Activated CD8-positive, alpha-beta memory T cell treated with anti-CD3 and anti-CD28 coated beads, Interleukin-2, amount 10 ng/mL, durations not matched to agents 7 days and 5 days (primary cell): ENCODE measurements at regions not wholly inside any gene's neighbourhood (a gene's known extent, or its start where the extent isn't known, plus 50 kb on each side); places are given as distances from the start of the nearest gene placed in this dataset.

Experiments
- ATAC-seq: fragments of 150-1000 bp; cut with Tn5 transposase; one replicate; pipeline ENCODE4 v1.10.0; 2021; ENCODE audit warnings: moderate library complexity
- CTCF ChIA-PET: fragments of 350-600 bp; sonication (Branson Sonifier 250); formaldehyde crosslinking; loops from one replicate; lab custom pipeline; 2021; ENCODE audit warnings: antibody characterized with exemption; lab: Charles Lee
- DNase-seq: peaks from one replicate; pipeline ENCODE4 v3.0.0-alpha.2; 2020
- H3K27ac Mint-ChIP-seq: one replicate; pipeline ENCODE4 v1.8.0; 2021; ENCODE audit warnings: mild to moderate bottlenecking, mixed read lengths
- H3K27me3 Mint-ChIP-seq: one replicate; pipeline ENCODE4 v1.8.0; 2021; ENCODE audit warnings: mixed read lengths
- H3K36me3 Mint-ChIP-seq: one replicate; pipeline ENCODE4 v1.8.0; 2021; ENCODE audit warnings: mild to moderate bottlenecking, mixed read lengths
- H3K4me1 Mint-ChIP-seq: one replicate; pipeline ENCODE4 v1.8.0; 2021; ENCODE audit warnings: mixed read lengths
- H3K4me3 Mint-ChIP-seq: one replicate; pipeline ENCODE4 v1.8.0; 2021; ENCODE audit warnings: mild to moderate bottlenecking, moderate library complexity, mixed read lengths
- H3K9me3 Mint-ChIP-seq: one replicate; pipeline ENCODE4 v1.8.0; 2022; ENCODE audit warnings: low read depth, mixed read lengths

DNA sequence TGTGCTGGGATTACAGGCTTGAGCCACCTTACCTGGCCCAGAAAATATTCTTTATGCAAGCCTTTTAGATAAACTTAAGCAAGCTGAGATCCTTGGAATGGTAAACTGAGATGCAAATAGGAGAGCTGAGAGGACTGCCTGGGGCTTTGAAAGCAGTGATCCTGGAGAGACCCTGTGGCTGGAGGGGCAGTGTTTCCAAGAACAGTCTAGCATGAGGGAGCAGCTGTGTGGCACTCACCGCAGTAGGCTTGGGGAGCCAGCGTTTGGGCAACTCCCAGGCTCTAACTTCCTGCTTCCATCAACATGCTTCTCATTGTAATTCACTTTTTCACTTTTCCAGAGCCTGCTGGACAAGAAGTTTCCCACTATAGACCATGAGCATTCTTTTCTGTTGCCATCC is 144.1 kb upstream of the CELF4 start:
- Mint-ChIP-seq H3K9me3 (no peaks in the 10 kb centered on the region), H3K36me3 (no peaks in the 10 kb centered on the region), H3K27ac (no peak overlapping the region), H3K27me3 (no peaks in the 10 kb centered on the region), H3K4me3 (no peak overlapping the region), H3K4me1 (no peaks in the 10 kb centered on the region)
- ATAC-seq (no peak), DNase-seq (no peak)
- CTCF ChIA-PET, result no interaction called here

DNA sequence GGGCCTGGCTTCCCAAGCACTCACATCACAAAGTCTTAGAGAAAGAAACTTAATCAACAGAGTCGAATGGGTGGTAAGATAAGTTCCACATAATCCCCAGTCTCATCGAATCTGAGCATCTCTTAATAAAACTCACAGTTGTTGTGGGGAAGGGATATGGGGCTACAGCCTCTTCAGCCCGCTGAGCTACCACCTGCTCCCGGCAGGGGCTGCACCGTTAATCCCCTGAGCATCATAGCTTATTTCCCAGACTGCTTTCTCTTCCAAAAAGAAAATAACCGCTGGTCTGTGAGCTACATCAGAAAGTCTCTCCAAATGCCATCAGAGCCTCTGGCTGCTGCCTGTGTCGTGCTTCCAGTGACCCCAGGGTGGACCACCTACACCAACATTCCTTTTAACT is 139.4 kb upstream of the CELF4 start:
- CTCF ChIA-PET, result no interaction called here
- Mint-ChIP-seq H3K4me3 (no peak overlapping the region), H3K27ac (no peak overlapping the region), H3K4me1 (no peaks in the 10 kb centered on the region), H3K36me3 (no peaks in the 10 kb centered on the region), H3K27me3 (no peaks in the 10 kb centered on the region), H3K9me3 (no peaks in the 10 kb centered on the region)
- no peak for ATAC-seq
- DNase-seq, result no peak

DNA sequence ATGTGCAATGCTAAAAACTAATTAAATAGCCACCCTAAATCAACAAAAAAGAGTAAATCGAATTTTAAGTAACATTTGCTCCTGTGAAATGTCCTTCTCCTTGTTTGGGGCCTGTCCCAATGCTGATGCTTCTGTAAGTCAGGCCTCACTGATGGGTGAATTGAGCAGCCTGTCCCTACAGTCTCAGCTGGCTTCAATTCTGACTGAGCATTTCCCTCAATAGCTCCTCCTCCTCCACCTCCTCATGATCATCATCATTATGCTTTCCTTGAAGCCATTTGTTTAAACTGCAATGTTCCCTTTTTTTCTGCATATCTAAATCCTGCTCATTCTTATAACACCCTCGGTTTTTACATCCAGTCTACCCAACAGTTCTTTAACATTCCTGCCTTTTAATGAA is 137.2 kb upstream of the CELF4 start:
- Mint-ChIP-seq H3K9me3 (no peaks in the 10 kb centered on the region), H3K36me3 (no peaks in the 10 kb centered on the region), H3K27me3 (no peaks in the 10 kb centered on the region), H3K4me1 (no peaks in the 10 kb centered on the region), H3K27ac (no peak overlapping the region), H3K4me3 (no peak overlapping the region)
- DNase-seq (no peak), ATAC-seq (no peak)
- CTCF ChIA-PET, result no interaction called here

DNA sequence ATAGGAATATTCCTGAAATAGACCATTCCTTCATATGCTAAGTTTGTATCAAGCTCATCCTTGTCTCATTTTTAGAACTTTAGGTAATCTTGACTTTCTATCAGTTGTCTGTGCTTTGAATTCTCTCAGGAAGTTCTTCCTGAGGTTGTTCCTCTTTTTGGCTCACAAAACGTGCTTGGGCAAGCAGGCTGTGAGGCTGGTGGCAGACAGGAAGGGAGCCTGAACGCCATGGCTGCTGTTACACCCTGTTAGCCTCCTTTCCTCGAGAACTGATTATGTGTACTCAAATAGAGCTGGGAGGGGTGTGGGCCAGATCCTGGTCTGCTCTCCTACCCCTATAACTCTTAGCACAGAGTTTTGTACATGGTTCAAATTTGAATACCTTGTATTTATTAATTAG is 136.4 kb upstream of the CELF4 start:
- Mint-ChIP-seq H3K36me3 (no peaks in the 10 kb centered on the region), H3K27me3 (no peaks in the 10 kb centered on the region), H3K27ac (no peak overlapping the region), H3K4me1 (no peaks in the 10 kb centered on the region), H3K9me3 (no peaks in the 10 kb centered on the region), H3K4me3 (no peak overlapping the region)
- DNase-seq (no peak), ATAC-seq (no peak)
- CTCF ChIA-PET, result no interaction called here

DNA sequence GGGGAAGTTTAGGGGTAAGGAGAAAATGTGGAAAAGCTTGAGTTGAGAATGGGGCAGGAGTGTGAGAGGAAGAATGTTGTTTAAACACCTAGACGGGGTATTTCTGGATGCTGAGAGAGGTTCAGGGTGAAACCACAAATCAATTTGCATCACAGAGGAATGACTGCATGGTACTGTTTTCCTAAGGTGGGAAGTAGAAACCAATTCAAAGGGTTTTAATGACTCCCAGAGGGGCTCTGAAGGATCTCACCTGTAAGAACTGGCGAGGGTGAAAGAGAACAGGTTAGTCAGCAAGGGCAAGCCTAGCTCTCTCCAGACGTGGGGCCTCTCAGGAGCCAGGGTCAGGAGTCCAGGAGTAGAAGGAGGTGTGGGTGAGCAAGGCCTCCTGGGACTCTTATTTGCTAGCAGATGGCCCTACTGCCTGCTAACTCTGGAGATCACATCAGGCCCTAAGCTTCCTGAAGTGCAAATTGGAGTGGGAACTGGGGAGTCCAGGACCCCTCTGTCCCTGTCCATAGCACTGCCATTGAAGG is 133.0 kb upstream of the CELF4 start:
- ATAC-seq, result no peak
- Mint-ChIP-seq H3K27me3 (no peaks in the 10 kb centered on the region), H3K27ac (no peak overlapping the region)

DNA sequence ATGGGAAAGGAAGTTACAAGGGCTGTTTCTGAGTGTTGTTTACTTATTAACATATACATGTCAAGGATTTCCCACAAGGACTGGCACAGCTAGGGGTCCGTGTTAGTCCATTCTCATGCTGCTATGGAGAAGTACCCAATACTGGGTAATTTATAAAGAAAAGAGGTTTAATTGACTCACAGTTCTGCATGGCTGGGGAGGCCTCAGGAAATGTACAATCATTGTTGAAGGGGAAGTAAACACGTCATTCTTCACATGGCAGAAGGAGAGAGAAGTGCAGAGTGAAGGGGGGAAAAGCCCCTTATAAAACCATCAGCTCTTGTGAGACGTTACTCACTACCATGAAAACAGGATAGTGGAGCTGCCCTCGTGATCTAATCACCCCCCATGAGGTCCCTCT is 128.9 kb upstream of the CELF4 start:
- H3K27me3 Mint-ChIP-seq, result no peaks in the 10 kb centered on the region
- no peak overlapping the region for H3K27ac Mint-ChIP-seq

More for the DNA sequence above, 133.0 kb upstream of the CELF4 start:
- Mint-ChIP-seq H3K4me3 (no peak overlapping the region), H3K4me1 (no peaks in the 10 kb centered on the region), H3K36me3 (no peaks in the 10 kb centered on the region), H3K9me3 (no peaks in the 10 kb centered on the region)
- no peak for DNase-seq
- CTCF ChIA-PET, result no interaction called here

DNA sequence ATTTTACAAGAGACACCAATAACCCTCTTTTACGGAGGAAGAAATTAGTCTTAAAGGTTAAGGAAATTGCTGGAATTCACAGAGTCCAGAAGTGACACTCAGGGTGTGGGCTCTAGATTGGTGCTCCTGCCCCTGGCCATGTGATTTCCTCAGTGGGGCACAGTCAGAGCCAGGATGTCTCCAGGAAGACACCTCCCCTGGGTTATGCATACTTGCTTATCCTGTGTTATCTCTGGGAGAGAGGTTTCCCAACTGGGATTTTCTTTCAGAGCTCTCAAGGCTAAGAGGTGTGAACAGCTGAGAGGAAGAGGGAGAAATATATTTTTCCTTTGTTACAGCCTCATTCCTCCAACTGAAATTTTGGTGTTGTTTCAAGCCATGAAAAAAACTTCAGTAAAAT is 125.6 kb upstream of the CELF4 start:
- ATAC-seq, result no peak
- no peak overlapping the region for H3K4me3 Mint-ChIP-seq
- H3K27ac Mint-ChIP-seq, result no peak overlapping the region
- no peaks in the 10 kb centered on the region for H3K27me3 Mint-ChIP-seq
- H3K9me3 Mint-ChIP-seq, result no peaks in the 10 kb centered on the region
- CTCF ChIA-PET, result no interaction called here
- H3K4me1 Mint-ChIP-seq, result no peaks in the 10 kb centered on the region
- no peak for DNase-seq
- no peaks in the 10 kb centered on the region for H3K36me3 Mint-ChIP-seq

More for the DNA sequence above, 128.9 kb upstream of the CELF4 start:
- Mint-ChIP-seq H3K9me3 (no peaks in the 10 kb centered on the region), H3K4me1 (no peaks in the 10 kb centered on the region), H3K4me3 (no peak overlapping the region), H3K36me3 (no peaks in the 10 kb centered on the region)
- DNase-seq (no peak), ATAC-seq (no peak)
- CTCF ChIA-PET, result no interaction called here

DNA sequence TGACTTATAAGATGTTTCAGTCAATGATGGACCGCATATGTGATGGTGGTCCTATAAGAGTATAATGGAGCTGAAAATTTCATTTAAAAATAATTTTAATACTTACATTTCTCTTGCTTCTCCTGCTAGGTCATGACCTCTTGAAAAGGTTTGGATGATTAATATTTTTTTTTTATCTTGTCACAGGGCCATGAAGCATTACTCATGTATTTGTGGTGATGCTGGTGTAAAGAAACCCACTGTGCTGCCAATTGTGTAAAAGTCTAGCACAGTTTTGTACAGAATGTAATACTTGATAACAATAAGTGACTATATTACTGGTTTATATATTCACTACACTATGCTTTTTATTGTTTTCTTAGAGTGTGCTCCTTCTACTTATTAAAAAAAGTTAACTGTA is 124.2 kb upstream of the CELF4 start:
- DNase-seq (no peak), ATAC-seq (no peak)
- no peaks in the 10 kb centered on the region for H3K27me3 Mint-ChIP-seq
- H3K4me3 Mint-ChIP-seq, result no peak overlapping the region
- H3K4me1 Mint-ChIP-seq, result no peaks in the 10 kb centered on the region
- CTCF ChIA-PET, result no interaction called here
- H3K27ac Mint-ChIP-seq, result no peak overlapping the region
- H3K9me3 Mint-ChIP-seq, result no peaks in the 10 kb centered on the region
- H3K36me3 Mint-ChIP-seq, result no peaks in the 10 kb centered on the region

DNA sequence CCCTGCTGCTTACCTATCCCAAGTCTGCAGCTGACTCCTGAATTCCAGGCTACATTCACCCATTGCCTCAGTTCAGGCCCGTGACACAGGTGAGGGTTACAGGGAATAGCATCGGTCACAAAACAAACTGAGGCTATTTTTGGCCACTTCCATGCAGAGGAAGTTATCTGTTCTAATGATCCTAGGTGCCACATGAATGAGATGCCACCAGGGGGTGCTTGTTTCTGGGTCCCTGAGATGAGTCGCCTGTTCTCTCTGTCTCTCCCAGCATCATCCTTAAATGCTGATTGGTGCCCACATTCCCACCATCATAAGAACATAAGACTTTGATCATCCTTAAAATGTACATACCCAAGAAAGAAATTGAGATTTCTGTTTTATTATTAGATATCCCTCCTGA is 119.0 kb upstream of the CELF4 start:
- Mint-ChIP-seq H3K36me3 (no peaks in the 10 kb centered on the region), H3K27me3 (no peaks in the 10 kb centered on the region), H3K9me3 (no peaks in the 10 kb centered on the region), H3K4me3 (no peak overlapping the region), H3K4me1 (no peaks in the 10 kb centered on the region), H3K27ac (no peak overlapping the region)
- no peak for ATAC-seq
- CTCF ChIA-PET, result no interaction called here
- no peak for DNase-seq

DNA sequence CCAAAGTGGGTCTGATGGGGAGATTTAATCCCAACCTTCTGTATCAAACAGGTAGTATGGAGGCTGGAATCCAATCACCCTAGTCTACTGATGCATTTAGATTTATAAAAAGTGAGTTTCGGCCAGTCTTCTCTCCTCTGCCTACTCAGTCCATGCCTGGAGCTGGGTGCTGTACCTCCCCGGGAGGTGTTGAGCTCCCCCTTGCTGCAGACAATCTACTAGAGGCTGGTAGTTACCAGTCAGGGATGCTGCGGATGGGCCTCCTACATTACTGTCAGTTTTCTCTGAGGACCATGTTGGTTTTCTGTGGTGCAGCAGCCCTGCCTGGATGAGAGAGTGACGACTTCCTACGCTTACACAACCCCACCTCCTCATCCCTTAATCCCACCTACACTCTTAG is 118.6 kb upstream of the CELF4 start:
- DNase-seq (no peak), ATAC-seq (no peak)
- no peak overlapping the region for H3K27ac Mint-ChIP-seq
- no peak overlapping the region for H3K4me3 Mint-ChIP-seq
- no peaks in the 10 kb centered on the region for H3K4me1 Mint-ChIP-seq
- CTCF ChIA-PET, result no interaction called here
- no peaks in the 10 kb centered on the region for H3K9me3 Mint-ChIP-seq
- H3K27me3 Mint-ChIP-seq, result no peaks in the 10 kb centered on the region
- no peaks in the 10 kb centered on the region for H3K36me3 Mint-ChIP-seq

DNA sequence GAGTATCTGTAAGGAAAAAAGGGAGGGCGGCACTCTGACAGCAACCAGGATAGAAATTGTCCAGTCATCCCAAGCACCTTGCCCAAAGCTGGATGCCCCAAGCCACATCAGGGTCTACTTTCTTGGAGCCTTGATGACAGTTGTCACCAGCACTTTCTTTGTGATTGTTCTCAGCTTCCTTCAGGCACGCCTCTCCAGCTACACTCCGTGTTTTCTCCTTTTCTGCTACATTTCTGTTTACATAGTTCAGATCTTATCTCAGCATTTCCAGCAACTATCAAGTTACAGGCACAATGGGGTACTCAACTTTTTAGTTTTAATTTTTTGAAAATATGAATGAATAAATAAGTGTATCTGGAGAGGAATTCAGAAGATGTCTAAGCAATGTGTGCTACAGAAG is 115.3 kb upstream of the CELF4 start:
- H3K27me3 Mint-ChIP-seq, result no peaks in the 10 kb centered on the region
- CTCF ChIA-PET, result no interaction called here
- no peaks in the 10 kb centered on the region for H3K9me3 Mint-ChIP-seq
- ATAC-seq (no peak), DNase-seq (no peak)
- H3K36me3 Mint-ChIP-seq, result no peaks in the 10 kb centered on the region
- no peak overlapping the region for H3K27ac Mint-ChIP-seq
- H3K4me1 Mint-ChIP-seq, result no peaks in the 10 kb centered on the region
- H3K4me3 Mint-ChIP-seq, result no peak overlapping the region

DNA sequence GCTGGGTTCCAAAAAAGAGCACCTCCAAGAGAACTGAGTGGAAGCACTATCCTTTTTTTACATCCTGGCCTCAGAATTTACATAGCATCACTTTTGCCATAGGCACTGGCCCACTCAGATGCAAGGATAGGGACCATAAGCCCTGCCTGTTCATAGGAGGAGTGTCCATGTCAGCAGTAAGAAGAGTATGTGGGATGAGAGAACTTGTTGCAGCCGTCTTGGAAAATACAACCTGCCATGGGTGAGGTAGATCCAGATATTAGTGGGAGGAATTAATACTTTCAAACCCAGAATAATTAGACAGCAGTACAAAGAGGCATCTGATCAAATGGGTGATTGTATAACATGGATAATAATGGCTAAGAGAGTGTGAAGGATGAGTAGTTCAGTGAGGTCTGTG is 110.7 kb upstream of the CELF4 start:
- CTCF ChIA-PET, result no interaction called here
- no peak overlapping the region for H3K27ac Mint-ChIP-seq
- H3K9me3 Mint-ChIP-seq, result no peaks in the 10 kb centered on the region
- no peaks in the 10 kb centered on the region for H3K27me3 Mint-ChIP-seq
- DNase-seq, result no peak
- ATAC-seq, result no peak
- H3K4me3 Mint-ChIP-seq, result no peak overlapping the region
- H3K36me3 Mint-ChIP-seq, result no peaks in the 10 kb centered on the region
- no peaks in the 10 kb centered on the region for H3K4me1 Mint-ChIP-seq

DNA sequence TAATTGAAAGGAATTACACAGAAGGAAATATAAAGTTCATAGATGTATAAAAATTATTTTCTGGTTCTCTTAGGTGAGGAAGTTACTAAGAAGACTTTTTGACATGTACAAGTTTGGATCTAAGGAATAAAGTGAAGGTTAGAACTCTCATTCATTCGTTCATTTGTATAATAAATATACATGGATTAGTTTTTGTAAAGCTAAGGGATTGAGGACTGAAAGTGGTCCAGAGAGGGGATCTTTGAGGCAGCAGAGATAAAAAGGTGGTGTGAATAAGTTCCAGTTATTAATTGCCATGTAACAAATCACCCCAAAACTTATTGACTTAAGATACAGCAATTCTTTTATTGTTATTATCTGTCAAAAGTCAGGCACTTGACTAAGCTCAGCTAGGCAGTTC is 110.1 kb upstream of the CELF4 start:
- Mint-ChIP-seq H3K4me3 (no peak overlapping the region), H3K27ac (no peak overlapping the region), H3K27me3 (no peaks in the 10 kb centered on the region), H3K36me3 (no peaks in the 10 kb centered on the region), H3K4me1 (no peaks in the 10 kb centered on the region), H3K9me3 (peaks cover 1% of the 10 kb centered on the region)
- ATAC-seq (no peak), DNase-seq (no peak)
- CTCF ChIA-PET, result no interaction called here

DNA sequence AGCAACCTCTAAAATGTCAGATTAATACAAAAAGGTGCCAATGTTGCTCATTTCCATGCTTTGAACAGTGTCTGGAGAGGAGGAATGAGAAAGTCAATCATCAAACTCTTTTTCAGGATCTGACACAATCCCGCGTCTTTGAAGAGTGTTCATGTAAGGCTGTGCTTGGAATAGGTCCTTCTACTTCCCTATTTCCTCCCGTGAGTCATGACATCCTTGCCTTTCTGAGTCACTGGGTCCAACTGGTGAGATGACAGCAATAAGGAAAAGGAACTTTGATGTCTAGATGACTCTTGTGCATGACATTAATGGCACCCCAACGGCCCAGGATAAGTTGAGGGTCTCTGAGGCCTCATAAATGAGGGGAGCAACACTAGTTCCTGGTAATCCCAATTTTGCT is 109.0 kb upstream of the CELF4 start:
- ATAC-seq (no peak), DNase-seq (no peak)
- Mint-ChIP-seq H3K27me3 (no peaks in the 10 kb centered on the region), H3K27ac (no peak overlapping the region), H3K36me3 (no peaks in the 10 kb centered on the region), H3K9me3 (peaks cover 4% of the 10 kb centered on the region), H3K4me3 (no peak overlapping the region), H3K4me1 (no peaks in the 10 kb centered on the region)
- CTCF ChIA-PET, result no interaction called here

DNA sequence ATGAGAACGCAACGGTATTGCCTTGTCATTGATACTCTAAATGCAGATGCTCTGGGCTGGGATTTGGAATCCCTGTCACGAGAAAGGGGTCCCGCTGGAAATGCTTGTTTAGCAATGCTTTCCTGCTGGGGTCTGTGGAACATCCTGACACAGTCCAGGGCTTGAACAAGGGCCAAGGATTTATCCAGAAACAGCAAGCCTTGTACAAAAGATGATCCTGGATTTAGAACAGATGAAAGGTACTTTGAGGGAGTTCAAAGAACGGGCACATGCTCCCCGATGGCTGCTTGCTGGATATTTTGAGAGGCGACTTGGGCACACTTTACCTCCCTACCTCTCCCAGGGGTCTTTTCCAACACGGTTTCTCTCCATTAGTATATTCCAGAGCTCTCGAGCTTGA is 108.1 kb upstream of the CELF4 start:
- Mint-ChIP-seq H3K27me3 (no peaks in the 10 kb centered on the region), H3K4me3 (no peak overlapping the region), H3K36me3 (no peaks in the 10 kb centered on the region), H3K27ac (no peak overlapping the region), H3K9me3 (peaks cover 4% of the 10 kb centered on the region), H3K4me1 (no peaks in the 10 kb centered on the region)
- DNase-seq (no peak), ATAC-seq (no peak)
- CTCF ChIA-PET, result no interaction called here
